Lung (tissue), 11 donors: ENCODE measurements at regions not wholly inside any gene's neighbourhood (a gene's known extent, or its start where the extent isn't known, plus 50 kb on each side); places are given as distances from the start of the nearest gene placed in this dataset.

Experiments
- ATAC-seq: fragments of 200-7000 bp; cut with Tn5 transposase; one replicate; pipeline ENCODE4 v1.9.1; 2020; ENCODE audit warnings: moderate number of reproducible peaks; ENCODE audit not compliant: insufficient read depth, low FRiP score
- DNase-seq, 3 donors: peaks; one replicate each; pipeline ENCODE4 v3.0.0-alpha.2; 2013 to 2017
- H3K27ac ChIP-seq, 2 donors: one replicate each; pipeline ENCODE4 v1.5.1; 2013; ENCODE audit warnings: mild to moderate bottlenecking in 2 of 2, moderate library complexity in 2 of 2, control low read depth in 1 of 2, inconsistent platforms in 1 of 2, low read depth in 1 of 2, low read length in 1 of 2
- H3K27me3 ChIP-seq, 3 donors: one replicate each; pipeline ENCODE4 v1.5.1; 2013; ENCODE audit warnings: low read length in 2 of 3; ENCODE audit not compliant: control insufficient read depth in 3 of 3, insufficient read depth in 3 of 3
- H3K36me3 ChIP-seq, 4 donors: one replicate each; pipeline ENCODE4 v1.5.1; 2013; ENCODE audit warnings: low read length in 4 of 4, mild to moderate bottlenecking in 1 of 4, moderate library complexity in 1 of 4; ENCODE audit not compliant: control insufficient read depth in 4 of 4, insufficient read depth in 4 of 4
- H3K4me1 ChIP-seq, 5 donors: one replicate each; pipeline ENCODE4 v1.5.1; 2013; ENCODE audit warnings: low read length in 5 of 5, mild to moderate bottlenecking in 2 of 5, moderate library complexity in 1 of 5; ENCODE audit not compliant: control insufficient read depth in 5 of 5, insufficient read depth in 5 of 5
- H3K4me3 ChIP-seq: one replicate; pipeline ENCODE4 v1.5.1; 2013; ENCODE audit warnings: mild to moderate bottlenecking, control low read depth, moderate library complexity
- H3K9ac ChIP-seq, 2 donors: one replicate each; pipeline ENCODE4 v1.5.1; 2013; ENCODE audit warnings: low read length in 2 of 2, control low read depth in 1 of 2; ENCODE audit not compliant: insufficient read depth in 1 of 2
- H3K9me3 ChIP-seq, 4 donors: one replicate each; pipeline ENCODE4 v1.5.1; 2013; ENCODE audit warnings: low read length in 3 of 4, mild to moderate bottlenecking in 1 of 4, moderate library complexity in 1 of 4; ENCODE audit not compliant: control insufficient read depth in 4 of 4, insufficient read depth in 3 of 4
- WGBS, 2 donors: extraction: QIAGEN DNeasy Blood & Tissue Kit; methylation state at CpG; one replicate each; pipeline ENCODE4 v1.1.7; 2013; 5-methylcytosine and 5-hydroxymethylcytosine counted together
- TF ChIP-seq, protein P1 (sequence below): IDR thresholded peaks from 2 replicates; pipeline ENCODE4 v1.5.1; 2012; ENCODE audit warnings: mild to moderate bottlenecking; ENCODE audit errors: control extremely low read depth, extremely low read depth
- donor health status: control.
- donor health status: control.
- donor health status: Bipolar disorder and iron deficiency.
- donor health status: healthy.
- donor health status: DM: yes; HTN: yes; CAD: no.

DNA sequence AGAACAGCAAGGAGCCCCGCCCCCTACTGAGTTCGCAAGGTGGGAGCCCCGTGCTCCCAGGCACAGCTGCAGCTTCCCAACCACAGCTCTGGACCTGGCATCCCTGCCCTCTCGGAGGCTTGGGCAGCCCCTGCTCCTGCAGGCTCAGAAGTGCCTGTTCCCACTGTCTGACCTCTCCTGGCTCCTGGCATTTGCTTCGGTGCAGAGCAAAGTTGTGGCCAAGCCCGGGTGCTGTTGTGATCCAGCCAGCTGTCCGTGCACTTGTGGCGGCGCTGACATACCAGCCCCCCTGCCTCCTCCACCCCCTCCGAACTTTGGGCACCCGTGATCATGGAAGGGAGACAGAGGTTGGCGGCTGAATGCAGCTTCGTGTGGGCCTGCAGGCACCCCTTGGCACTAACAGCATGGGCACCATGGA, 1386.8 kb downstream of the PCDH9 start:
- DNase-seq, result no peak
- ATAC-seq, result no peak
- TF ChIP-seq, protein P1, sequence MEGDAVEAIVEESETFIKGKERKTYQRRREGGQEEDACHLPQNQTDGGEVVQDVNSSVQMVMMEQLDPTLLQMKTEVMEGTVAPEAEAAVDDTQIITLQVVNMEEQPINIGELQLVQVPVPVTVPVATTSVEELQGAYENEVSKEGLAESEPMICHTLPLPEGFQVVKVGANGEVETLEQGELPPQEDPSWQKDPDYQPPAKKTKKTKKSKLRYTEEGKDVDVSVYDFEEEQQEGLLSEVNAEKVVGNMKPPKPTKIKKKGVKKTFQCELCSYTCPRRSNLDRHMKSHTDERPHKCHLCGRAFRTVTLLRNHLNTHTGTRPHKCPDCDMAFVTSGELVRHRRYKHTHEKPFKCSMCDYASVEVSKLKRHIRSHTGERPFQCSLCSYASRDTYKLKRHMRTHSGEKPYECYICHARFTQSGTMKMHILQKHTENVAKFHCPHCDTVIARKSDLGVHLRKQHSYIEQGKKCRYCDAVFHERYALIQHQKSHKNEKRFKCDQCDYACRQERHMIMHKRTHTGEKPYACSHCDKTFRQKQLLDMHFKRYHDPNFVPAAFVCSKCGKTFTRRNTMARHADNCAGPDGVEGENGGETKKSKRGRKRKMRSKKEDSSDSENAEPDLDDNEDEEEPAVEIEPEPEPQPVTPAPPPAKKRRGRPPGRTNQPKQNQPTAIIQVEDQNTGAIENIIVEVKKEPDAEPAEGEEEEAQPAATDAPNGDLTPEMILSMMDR, result no peak
- Histone ChIP-seq H3K4me3 (no peak overlapping the region), H3K9me3 (peaks cover 0 to 4% (median 0%) of the 10 kb centered on the region in 4 donors), H3K9ac (no peak overlapping the region), H3K36me3 (no peaks in the 10 kb centered on the region), H3K27me3 (no peaks in the 10 kb centered on the region), H3K27ac (no peak overlapping the region), H3K4me1 (no peaks in the 10 kb centered on the region)
- 87 to 88% methylated on average over 13 of the region's 13 CpGs for WGBS, 2 donors

DNA sequence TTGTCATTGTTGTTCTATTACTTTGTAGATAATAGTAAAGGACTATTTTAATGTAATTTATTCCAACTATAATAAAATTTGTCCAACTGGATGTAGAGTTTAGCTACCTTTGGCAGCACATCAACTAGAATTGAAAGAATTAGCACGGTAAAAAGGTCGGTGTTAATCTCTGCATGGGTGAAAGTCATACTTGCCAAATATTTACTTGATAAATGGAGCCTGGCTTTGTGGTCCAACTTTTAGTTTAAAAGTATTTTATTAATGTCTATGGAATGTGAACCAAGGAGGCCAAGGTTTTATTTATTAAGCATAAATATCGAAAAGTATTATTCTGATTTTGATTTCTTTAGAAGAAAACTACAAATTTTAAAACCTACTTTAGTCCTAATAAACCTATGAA, 1389.0 kb downstream of the PCDH9 start:
- Histone ChIP-seq H3K9me3 (peaks cover 0 to 4% (median 0%) of the 10 kb centered on the region in 4 donors), H3K36me3 (no peaks in the 10 kb centered on the region), H3K27ac (no peak overlapping the region), H3K27me3 (no peaks in the 10 kb centered on the region), H3K9ac (no peak overlapping the region), H3K4me3 (no peak overlapping the region), H3K4me1 (no peaks in the 10 kb centered on the region)
- DNase-seq (no peak), ATAC-seq (no peak)
- TF ChIP-seq, protein P1, result no peak
- 70 to 79% methylated on average over 3 of the region's 3 CpGs for WGBS, 2 donors

GRCh38 chr13:65836066-65836465, 1394.1 kb downstream of the PCDH9 start:
- no peak overlapping the region for H3K9ac ChIP-seq
- H3K4me1 ChIP-seq, result no peaks in the 10 kb centered on the region
- H3K9me3 ChIP-seq, result no peaks in the 10 kb centered on the region
- TF ChIP-seq, protein P1, result no peak
- DNase-seq (peak in 1 of 3 donors; percentile 27), ATAC-seq (no peak)
- H3K27me3 ChIP-seq, result no peaks in the 10 kb centered on the region
- no peak overlapping the region for H3K27ac ChIP-seq
- no peak overlapping the region for H3K4me3 ChIP-seq
- H3K36me3 ChIP-seq, result no peaks in the 10 kb centered on the region

- Histone ChIP-seq H3K27ac (no peak overlapping the region), H3K4me3 (no peak overlapping the region), H3K9ac (no peak overlapping the region), H3K9me3 (no peaks in the 10 kb centered on the region), H3K27me3 (no peaks in the 10 kb centered on the region), H3K4me1 (no peaks in the 10 kb centered on the region), H3K36me3 (no peaks in the 10 kb centered on the region)
- no peak for DNase-seq
- no peak for ATAC-seq
- TF ChIP-seq, protein P1, result no peak
- 45 to 48% methylated on average over 2 of the region's 2 CpGs for WGBS, 2 donors
Measured at GRCh38 chr13:65834897-65835296, 1395.2 kb downstream of the PCDH9 start.
